Testis (tissue), 2 donors: ENCODE measurements at regions not wholly inside any gene's neighbourhood (a gene's known extent, or its start where the extent isn't known, plus 50 kb on each side); places are given as distances from the start of the nearest gene placed in this dataset.

Experiments used
- DNase-seq: peaks from one replicate; pipeline ENCODE4 v3.0.0-alpha.2; 2019
- H3K27ac ChIP-seq, 2 donors: fragments of 200-600 bp; sonication (generic); one replicate each; pipeline ENCODE4 v1.5.1; 2019
- H3K27me3 ChIP-seq: fragments of 200-600 bp; sonication (generic); one replicate; pipeline ENCODE4 v1.5.1; 2019
- H3K36me3 ChIP-seq: fragments of 200-600 bp; sonication (generic); one replicate; pipeline ENCODE4 v1.5.1; 2017; ENCODE audit warnings: low read depth; ENCODE audit errors: missing control alignments
- H3K4me1 ChIP-seq: fragments of 200-600 bp; sonication (generic); one replicate; pipeline ENCODE4 v1.5.1; 2019
- H3K4me3 ChIP-seq, 2 donors: fragments of 200-600 bp; sonication (generic); one replicate each; pipeline ENCODE4 v1.5.1; 2017 to 2019
- H3K9me3 ChIP-seq: fragments of 200-600 bp; sonication (generic); one replicate; pipeline ENCODE4 v1.5.1; 2017
- CTCF ChIP-seq, 3 experiments: fragments of 450-650 bp in 2 of 3; fragments of 200-600 bp in 1 of 3; sonication (generic) in 1 of 3; IDR thresholded peaks; one replicate each; pipeline ENCODE4 v1.5.1; 2016 to 2019; ENCODE audit warnings: antibody characterized with exemption in 3 of 3, mild to moderate bottlenecking in 2 of 3, moderate library complexity in 1 of 3
- POLR2A ChIP-seq: fragments of 450-650 bp; IDR thresholded peaks from one replicate; pipeline ENCODE4 v1.6.1; 2017; ENCODE audit warnings: antibody characterized with exemption, mild to moderate bottlenecking, moderate library complexity
- WGBS, 2 donors: methylation state at CpG; one replicate each; pipeline ENCODE4 v1.1.5; 2018; 5-methylcytosine and 5-hydroxymethylcytosine counted together
- intact Hi-C: fragments of 100-400 bp; cut with DNase I; formaldehyde crosslinking; loops from one replicate; pipeline ENCODE4 v1.15.1; 2023; ENCODE audit warnings: low total_unique reads

GRCh38 chr10:59517996-59518395 is 155.6 kb upstream of the FAM13C start:
- Histone ChIP-seq H3K27ac (no peak overlapping the region), H3K27me3 (no peaks in the 10 kb centered on the region), H3K4me1 (no peaks in the 10 kb centered on the region), H3K4me3 (no peak overlapping the region), H3K36me3 (no peaks in the 10 kb centered on the region), H3K9me3 (no peaks in the 10 kb centered on the region)
- no peak for DNase-seq
- TF ChIP-seq CTCF (IDR thresholded peaks at IDR 0.05), result no peak
- no peak for TF ChIP-seq POLR2A
- WGBS, 2 donors, result 48 to 49% methylated on average over 3 of the region's 3 CpGs
- intact Hi-C loops, result no loop called here

- intact Hi-C loops, result no loop called here
- DNase-seq, result no peak
- 45 to 53% methylated on average over 7 of the region's 7 CpGs for WGBS, 2 donors
These were observed 155.1 kb upstream of the FAM13C start for GRCh38 chr10:59517341-59517899.

GRCh38 chr10:59513558-59513957 is 151.2 kb upstream of the FAM13C start:
- intact Hi-C loops, result no loop called here
- no peak overlapping the region for H3K4me3 ChIP-seq
- WGBS, 2 donors, result 62 to 64% methylated on average over 3 of the region's 3 CpGs
- H3K36me3 ChIP-seq, result no peaks in the 10 kb centered on the region
- no peaks in the 10 kb centered on the region for H3K27me3 ChIP-seq
- H3K27ac ChIP-seq, result no peak overlapping the region
- no peak for DNase-seq
- no peaks in the 10 kb centered on the region for H3K9me3 ChIP-seq
- TF ChIP-seq CTCF (IDR thresholded peaks at IDR 0.05), result no peak
- TF ChIP-seq POLR2A, result no peak
- no peaks in the 10 kb centered on the region for H3K4me1 ChIP-seq

More at GRCh38 chr10:59517341-59517899, 155.1 kb upstream of the FAM13C start:
- H3K27ac ChIP-seq, result no peak overlapping the region
- no peak overlapping the region for H3K4me3 ChIP-seq
- TF ChIP-seq POLR2A (no peak), CTCF (IDR thresholded peaks at IDR 0.05) (no peak)
- H3K27me3 ChIP-seq, result no peaks in the 10 kb centered on the region
- H3K4me1 ChIP-seq, result no peaks in the 10 kb centered on the region
- no peaks in the 10 kb centered on the region for H3K36me3 ChIP-seq
- no peaks in the 10 kb centered on the region for H3K9me3 ChIP-seq

GRCh38 chr10:59512951-59513350 is 150.6 kb upstream of the FAM13C start:
- intact Hi-C loops, result no loop called here
- DNase-seq, result no peak
- no peak overlapping the region for H3K4me3 ChIP-seq
- 89 to 94% methylated on average over 3 of the region's 3 CpGs for WGBS, 2 donors
- no peaks in the 10 kb centered on the region for H3K36me3 ChIP-seq
- H3K27me3 ChIP-seq, result no peaks in the 10 kb centered on the region
- no peaks in the 10 kb centered on the region for H3K9me3 ChIP-seq
- TF ChIP-seq CTCF (IDR thresholded peaks at IDR 0.05), result no peak
- H3K27ac ChIP-seq, result no peak overlapping the region
- no peaks in the 10 kb centered on the region for H3K4me1 ChIP-seq

GRCh38 chr10:59508956-59509355 is 146.6 kb upstream of the FAM13C start:
- Histone ChIP-seq H3K27ac (no peak overlapping the region), H3K9me3 (no peaks in the 10 kb centered on the region), H3K36me3 (no peaks in the 10 kb centered on the region), H3K4me3 (no peak overlapping the region), H3K4me1 (no peaks in the 10 kb centered on the region), H3K27me3 (no peaks in the 10 kb centered on the region)
- whole genome bisulfite sequencing, 2 donors, result 57 to 82% methylated on average over 1 of the region's 1 CpG
- TF ChIP-seq CTCF (IDR thresholded peaks at IDR 0.05) (no peak), POLR2A (no peak)
- intact Hi-C loops, result no loop called here
- no peak for DNase-seq
